Activated T-helper 9 cell treated with anti-CD3 and anti-CD28 coated beads, Interleukin-2, amount 50 U/mL, for 16 hours (primary cell): ENCODE measurements at regions not wholly inside any gene's neighbourhood (a gene's known extent, or its start where the extent isn't known, plus 50 kb on each side); places are given as distances from the start of the nearest gene placed in this dataset.

Experiments used
- DNase-seq: peaks from one replicate; pipeline ENCODE4 v3.0.0-alpha.2; 2020; ENCODE audit warnings: low read depth

GRCh38 chr10:123526356-123527064 lies 139.6 kb upstream of the GPR26 start:
- DNase-seq = no peak

DNA sequence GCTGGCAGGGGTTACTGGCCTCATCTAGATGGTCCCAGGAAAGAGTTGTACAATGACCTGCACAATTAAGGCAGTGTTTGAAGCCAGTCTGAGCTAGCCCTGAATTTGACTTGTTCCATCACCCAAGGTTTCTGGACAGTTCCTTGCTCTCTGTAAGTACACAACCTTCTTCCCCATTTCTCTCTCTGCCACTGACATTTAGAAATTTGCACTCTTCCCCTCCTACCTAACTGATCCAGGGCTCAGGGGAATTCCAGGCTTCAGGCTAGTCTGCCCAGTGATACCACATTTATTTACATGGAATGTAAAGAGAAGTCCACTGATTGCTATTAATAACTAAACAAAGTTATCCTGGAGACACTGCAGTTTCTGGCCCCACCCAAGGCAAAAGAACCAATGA lies 139.0 kb upstream of the GPR26 start:
- DNase-seq = no peak

DNA sequence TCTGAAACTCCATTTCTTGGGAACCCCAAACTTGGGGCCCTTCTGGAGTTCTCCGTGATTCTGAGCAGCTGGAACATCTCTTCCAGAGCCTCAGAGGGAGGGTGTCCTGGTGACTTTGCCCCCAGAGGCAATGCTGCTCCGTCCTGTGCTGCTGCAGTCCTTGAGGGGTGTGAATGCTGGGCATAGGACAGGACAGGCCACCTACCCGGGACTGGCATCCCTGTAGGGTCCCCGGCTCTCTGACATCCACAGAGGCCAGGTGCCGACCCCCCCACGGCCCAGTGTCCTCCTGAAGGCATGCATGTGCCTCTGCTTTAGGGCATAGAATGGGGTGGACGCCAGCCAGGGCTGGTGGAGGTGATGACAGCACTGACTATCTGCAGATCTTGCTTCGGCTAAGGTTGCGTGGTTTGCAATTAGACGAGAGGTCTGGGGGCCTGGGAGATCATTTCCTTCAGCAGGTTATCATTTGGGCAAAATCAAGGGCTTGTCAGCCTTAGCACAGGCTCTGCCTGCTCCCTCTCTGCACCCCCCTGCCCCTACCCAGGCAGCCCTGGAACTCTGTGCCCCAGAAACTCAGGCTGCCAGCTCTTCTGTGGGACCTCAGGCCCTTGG lies 136.9 kb upstream of the GPR26 start:
- no peak for DNase-seq

DNA sequence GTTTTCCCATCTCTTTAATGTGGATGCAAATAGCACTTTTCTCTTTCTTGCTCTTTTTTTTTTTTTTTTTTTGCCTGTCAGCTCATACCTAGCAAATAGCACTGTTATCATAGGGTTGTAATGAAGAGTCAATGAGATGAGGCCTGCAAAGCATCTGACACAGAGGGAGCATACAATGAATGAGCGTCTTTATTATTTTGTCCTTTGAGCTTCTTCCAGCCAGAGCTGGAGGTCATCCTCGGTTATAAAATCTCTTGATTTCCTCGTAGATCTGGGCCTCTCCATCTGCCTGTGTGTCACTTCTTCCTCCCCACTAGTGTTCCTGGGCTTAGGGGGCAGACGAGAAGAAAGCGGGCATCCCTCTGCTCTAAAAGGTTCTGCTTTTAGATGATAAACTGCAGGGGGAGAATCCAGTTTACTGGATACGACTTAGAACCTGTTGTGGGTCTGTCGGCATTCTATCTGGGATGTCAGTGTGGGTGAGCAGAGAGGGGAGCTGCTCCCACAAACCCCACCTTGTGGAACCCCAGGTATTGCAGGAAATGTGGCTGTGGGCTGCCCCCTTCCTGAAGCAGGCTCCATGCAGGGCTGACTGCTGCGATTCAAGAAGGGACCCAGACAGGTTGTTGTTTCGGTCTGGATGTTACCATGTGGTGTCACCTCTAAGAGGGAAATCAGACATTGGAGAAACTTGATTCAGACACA lies 135.8 kb upstream of the GPR26 start:
- no peak for DNase-seq

- DNase-seq = no peak
These were observed 130.8 kb upstream of the GPR26 start for GRCh38 chr10:123535386-123535785.

DNA sequence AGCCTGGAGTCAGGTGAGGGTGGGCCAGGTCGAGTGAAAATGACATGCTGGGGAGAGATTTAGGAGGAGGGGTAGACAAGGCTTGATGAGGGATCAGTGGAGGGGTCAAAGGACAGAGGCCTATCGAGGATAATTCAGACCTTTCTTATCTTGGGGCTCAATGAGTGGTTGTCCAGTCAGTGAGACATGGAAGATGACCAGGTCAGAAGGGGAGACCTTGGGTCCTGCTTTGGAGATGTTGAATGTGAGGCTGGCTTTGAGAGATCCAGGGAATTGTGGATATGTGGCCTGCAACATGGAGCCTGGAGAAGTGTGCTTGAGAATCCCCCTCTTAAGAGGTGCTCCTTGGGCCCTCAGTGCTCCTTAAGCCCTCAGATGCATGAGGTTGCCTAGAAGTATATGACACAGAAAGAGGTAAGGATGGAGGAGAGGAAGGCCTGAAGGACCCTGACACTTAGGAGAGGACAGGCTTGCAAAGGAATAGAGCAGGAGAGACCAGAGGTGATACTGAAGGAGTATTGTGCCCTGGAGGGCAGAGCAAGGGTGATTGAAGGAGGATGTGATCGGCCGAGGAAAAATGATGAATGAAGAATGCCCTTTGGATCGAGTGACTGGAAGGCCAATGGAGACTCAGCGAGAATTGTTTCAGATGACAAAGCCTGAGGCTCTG lies 129.8 kb upstream of the GPR26 start:
- no peak for DNase-seq

GRCh38 chr10:123537188-123537961 lies 128.8 kb upstream of the GPR26 start:
- DNase-seq = no peak

DNA sequence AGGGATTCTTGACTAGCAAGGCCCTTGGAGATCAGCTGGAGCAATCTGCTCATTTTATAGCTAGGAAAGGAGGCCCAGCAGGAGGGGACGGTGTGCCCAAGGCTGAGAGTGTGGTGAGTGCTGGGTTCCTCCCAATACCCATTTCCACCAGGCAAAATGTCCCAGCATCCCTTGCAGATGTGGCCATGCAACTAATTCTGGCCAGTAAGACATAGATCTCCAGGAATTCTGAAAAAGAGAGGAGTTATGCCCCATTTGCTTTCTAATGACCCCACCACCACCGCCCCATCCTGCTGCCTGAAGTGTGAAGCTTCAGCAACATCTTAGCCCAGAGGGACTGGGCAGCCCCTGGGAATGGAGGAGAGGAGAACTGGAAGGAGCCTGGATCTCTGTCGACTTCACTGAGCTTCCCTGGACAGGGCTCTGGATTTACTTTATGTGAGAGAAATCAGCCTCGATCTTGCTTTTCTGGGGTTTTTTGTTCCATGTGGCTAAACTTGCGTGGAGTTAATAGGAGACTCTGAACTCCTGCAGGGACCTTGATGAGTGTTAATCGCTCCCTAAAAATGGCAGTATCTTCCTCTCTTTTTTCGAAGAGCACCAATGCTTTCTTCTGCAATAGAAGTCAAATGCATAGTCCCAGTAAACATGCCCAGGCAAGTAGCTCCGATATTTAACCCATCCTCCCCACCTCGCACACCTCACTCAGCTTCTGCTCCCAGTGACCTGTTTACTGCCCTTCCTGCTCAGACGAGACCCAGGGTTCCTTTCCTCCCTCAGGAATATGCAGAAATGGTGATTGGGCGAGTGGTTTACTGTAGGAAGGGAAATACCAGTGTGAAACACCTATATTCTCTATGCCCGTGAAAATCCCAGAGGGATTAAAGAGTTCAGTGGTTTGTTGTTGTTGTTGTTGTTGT lies 127.5 kb upstream of the GPR26 start:
- DNase-seq = no peak

GRCh38 chr10:123544986-123545385 lies 121.2 kb upstream of the GPR26 start:
- no peak for DNase-seq

GRCh38 chr10:123548770-123549169 lies 117.4 kb upstream of the GPR26 start:
- no peak for DNase-seq

DNA sequence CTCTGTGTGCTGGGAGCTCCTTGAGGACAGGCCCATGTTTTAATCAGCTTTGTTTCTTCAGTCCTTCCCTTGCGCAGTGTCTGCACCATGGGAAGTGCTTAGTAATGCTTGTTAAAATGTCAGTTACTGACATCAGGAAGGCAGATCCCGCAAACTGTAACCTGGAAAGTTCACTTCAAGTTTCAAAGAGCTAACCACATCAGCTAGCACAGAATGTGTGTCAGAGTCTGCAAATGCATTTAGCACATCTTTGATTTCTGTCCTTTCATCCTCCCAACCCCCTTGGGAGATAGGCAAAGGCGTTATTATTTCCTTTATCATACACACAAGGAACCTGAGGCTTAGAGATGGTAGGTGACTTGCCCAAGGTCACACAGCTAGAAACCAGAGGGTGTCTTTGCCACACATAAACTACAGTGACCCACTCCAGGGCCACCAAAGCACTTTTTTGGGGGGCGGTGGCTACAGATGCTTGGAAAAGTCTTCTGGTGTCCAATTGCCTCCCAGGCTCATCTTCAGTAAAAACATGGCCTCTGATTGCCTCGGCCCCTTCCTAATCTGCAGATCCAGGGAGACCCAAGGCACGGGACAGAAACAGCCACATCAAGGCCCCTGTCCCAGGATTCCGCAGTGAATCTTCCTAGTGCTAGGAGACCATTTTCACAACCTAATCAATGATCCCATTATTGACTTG lies 116.2 kb upstream of the GPR26 start:
- no peak for DNase-seq

DNA sequence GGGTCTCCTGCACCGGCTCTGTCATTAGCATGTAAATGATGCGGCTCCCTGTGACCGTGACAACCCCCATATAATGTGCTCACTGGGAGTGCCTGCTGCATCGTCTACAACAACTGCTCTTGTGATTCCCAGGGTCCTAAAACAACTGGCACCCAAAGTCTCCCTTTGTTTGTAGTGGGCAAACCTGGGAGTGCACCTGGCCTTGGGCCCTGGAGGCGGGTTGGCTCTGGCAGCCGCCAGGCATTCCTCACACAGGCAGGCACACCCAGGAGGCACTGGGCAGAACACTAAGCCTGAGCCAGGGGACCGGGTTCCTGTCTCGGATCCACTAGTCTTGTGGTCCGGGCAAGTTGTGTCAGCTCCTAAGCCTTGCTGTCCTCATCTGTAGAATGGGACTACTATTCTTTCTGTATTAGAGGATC lies 115.5 kb upstream of the GPR26 start:
- no peak for DNase-seq

- DNase-seq = no peak
These were observed 114.9 kb upstream of the GPR26 start for GRCh38 chr10:123551259-123551658.

GRCh38 chr10:123552760-123553554 lies 113.2 kb upstream of the GPR26 start:
- no peak for DNase-seq

DNA sequence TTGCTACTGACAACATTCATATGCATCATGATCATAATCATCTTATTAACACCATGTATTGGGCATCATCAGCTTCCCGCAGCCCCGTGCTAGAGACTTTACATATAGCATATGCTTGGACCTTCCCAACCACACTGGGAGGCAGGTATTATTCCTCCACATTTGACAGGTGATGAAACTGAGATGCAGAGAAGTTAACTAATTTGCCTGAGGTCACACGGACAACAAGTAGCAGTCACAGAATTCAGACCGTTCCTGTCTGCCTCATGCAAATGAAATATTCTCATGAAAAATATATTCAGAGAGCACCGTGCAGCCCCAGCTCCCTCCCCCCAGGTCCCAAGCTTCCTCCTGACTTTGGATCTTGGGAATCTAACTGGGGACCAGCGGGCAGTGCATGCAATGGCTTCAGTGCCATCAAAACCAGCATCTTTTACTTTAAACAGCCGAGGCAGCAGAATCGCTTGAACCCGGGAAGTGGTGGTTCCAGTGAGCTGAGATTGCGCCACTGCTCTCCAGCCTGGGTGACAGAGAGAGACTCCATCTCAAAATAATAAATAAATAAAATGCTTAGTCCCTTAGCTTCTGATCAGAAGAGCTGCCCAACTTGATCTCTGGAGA lies 112.2 kb upstream of the GPR26 start:
- DNase-seq = no peak

GRCh38 chr10:123554656-123555055 lies 111.5 kb upstream of the GPR26 start:
- no peak for DNase-seq

DNA sequence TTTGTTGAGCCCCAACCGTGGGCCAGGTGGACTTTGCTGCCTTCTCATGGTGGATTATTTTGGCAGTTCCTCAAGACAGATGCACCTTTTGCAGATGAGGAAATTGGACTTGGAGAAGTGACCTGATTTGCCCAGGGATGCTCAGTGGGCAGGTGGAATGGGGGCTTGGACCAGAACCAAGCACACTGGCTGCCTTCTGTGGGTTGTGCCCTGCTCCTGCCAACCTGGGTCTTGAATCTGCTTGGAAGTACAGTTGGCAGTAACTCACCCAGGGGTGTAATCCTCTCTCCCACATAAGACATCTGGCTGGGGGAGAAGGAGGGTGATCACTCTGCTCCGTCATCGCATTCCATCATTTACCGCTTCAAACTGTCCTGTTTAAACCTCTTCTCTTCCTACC lies 110.5 kb upstream of the GPR26 start:
- no peak for DNase-seq

DNA sequence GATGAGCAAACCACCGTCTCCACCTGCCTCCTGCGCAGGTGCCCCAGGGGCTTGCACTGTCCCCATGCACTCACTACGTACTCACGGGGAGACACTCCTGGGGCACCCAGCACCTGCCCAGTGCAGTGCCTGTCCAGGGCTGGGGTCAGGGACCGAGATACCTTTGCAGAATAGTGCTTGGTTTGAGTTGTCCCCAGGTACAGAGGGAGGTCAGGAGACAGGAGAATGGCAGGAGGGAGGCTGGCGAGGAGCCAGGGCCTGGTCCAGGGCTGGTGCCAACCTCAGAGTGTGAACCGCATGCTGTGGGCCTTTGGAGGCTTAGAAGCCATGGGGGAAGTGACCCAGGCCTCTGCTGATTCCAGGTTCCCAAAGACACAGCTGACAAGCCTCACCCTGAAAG lies 110.1 kb upstream of the GPR26 start:
- DNase-seq = no peak

DNA sequence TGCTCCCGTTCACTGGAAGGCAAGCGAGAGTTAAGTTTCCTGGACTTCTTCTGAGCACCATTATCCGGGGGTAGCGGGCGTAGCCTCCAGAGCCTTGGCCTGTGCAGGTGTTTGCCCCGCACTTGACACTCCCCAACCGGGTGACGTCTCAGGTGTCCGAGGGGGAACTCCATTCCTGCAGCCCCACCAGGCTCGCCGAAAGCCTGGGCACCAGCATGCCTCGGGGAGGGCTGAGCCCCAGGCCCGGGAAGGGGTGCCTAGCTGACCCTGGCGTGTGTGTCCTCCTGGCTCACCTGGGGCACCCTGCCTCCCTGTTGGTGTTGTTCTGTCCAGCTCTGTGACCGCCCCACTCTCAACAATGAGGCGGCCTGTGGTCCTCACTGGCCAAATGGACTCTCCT lies 109.4 kb upstream of the GPR26 start:
- no peak for DNase-seq
